Stimulated activated CD4-positive, alpha-beta T cell treated with anti-CD3 and anti-CD28 coated beads, Interleukin-12 subunit alpha, Interleukin-12 subunit beta, amount 100 ng/mL, for 24 hours (primary cell): ENCODE measurements at regions not wholly inside any gene's neighbourhood (a gene's known extent, or its start where the extent isn't known, plus 50 kb on each side); places are given as distances from the start of the nearest gene placed in this dataset.

Source experiments
- DNase-seq, 2 experiments: peaks; one replicate each; pipeline ENCODE4 v3.0.0-alpha.2; 2020; ENCODE audit warnings: low read depth in 2 of 2

DNA sequence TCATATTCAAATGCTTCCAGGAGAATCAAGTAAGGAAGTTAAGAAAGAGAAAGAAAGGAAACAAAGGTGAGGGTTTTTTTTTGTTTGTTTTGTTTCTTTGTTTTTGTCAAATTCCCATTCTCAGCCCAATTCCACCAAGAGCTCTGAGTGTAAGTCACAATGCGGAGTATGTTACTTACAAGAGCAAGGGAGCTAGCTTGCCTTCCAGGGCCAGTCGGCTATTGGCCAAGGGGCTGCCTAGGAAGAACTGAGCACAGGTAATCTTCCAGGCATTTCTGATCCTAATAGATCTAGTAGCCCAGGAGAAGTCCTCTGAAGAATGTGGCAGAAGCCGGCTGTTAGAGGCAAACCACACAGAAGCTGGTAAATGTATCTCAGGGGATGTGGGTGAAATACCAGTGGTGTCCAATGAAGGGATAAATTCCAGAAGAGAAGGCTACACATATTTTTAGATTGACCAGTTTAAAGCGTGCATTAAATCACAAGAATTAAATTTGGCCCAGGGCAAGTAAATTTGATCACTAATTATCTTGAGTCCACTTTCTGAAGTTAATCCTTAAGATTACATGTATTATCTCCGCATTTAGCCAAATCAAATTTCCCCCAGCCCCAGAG, 239.6 kb upstream of the ADAMTS5 start:
- no peak for DNase-seq

GRCh38 chr21:27202301-27202700, 235.4 kb upstream of the ADAMTS5 start:
- no peak for DNase-seq

- DNase-seq = no peak
Observed at GRCh38 chr21:27201197-27201596, 234.3 kb upstream of the ADAMTS5 start.

DNA sequence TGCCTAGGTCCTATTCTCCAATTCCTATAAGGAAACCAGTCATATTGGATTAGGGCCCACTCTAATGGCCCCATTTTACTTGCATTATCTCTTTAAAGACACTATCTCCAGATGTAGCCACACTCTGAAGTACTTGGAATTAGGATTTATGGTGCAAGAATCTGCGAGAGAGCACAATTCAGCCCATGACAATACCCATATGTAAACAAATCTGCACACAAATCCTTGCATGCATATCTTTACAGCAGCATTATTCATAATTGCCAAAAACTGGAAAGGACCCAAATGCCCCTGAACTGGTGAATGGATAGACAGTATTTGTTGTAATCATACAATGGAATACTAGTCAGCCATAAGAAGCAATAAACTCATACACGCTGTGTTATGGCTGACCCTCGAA, 229.8 kb upstream of the ADAMTS5 start:
- no peak for DNase-seq

DNA sequence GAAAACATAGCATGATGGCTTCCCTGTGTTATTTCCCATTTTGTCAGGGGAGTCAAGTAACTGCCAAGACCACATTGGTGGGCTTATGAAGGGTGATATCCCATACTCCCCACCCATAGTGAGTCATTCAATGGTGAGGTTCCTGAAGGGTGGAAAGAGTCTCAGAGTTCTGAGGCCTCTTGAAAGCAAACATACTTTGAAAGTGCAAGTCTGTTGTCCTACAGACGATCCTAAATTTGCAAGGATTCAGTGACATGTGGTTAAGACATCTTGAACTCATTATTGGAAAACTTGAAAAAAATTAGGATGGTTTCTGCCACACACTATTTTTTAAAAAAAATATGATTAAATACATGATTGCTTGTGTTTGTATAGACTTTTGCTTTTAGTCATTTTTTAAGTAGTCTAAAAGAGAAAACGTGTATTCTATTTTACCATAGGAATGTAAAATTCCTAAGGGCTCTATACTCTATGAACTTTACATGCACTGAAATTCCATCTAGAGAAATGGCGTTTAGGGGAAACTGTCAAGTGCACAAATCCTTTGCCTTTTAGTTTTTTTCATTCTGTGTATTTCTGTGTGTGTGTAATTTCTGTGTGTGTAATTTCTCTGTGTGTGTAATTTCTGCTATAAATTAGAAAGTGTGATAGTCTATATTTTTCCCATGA, 225.5 kb upstream of the ADAMTS5 start:
- DNase-seq = no peak

DNA sequence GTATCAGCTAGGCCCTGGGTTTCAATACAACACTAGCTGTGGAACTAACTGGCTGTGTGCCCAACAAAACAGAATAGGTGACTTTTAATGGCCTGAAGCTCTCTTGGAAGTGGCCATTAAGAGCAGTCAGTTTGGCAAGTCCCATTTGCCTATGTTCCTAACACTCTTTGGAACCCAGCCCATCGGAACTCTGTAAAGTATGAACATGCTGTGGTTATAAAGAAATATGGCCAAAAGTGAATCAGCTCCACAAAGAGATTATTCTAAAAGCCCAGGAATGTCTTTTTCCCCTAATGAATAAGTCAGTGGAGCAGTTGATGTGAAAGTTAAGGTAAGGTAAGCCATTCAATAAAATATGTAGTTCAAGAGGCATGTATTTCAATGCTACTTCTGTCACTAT, 223.7 kb upstream of the ADAMTS5 start:
- DNase-seq = no peak

DNA sequence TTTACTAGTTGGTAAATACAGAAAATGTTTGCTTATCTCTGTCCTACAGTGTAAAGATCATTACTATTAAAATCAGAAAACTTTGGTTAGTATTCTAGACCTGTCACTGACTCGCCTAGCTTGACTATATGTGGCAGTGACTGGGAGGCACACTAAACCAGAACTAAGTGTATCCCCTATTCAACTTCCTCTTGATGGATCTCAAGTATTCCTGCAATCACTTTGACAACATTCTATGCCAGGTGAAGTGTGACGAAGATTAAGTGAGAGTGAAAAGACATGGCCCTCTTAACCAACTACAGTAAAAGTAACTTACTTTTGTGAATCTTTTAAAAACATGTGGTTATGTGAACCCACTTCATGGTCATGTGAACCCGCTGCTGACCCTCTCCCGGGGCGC, 223.0 kb upstream of the ADAMTS5 start:
- DNase-seq = no peak

- DNase-seq = no peak
Observed at GRCh38 chr21:27173053-27173452, 206.2 kb upstream of the ADAMTS5 start.

GRCh38 chr21:27171707-27172106, 204.8 kb upstream of the ADAMTS5 start:
- DNase-seq = no peak

GRCh38 chr21:27168084-27168483, 201.2 kb upstream of the ADAMTS5 start:
- no peak for DNase-seq

DNA sequence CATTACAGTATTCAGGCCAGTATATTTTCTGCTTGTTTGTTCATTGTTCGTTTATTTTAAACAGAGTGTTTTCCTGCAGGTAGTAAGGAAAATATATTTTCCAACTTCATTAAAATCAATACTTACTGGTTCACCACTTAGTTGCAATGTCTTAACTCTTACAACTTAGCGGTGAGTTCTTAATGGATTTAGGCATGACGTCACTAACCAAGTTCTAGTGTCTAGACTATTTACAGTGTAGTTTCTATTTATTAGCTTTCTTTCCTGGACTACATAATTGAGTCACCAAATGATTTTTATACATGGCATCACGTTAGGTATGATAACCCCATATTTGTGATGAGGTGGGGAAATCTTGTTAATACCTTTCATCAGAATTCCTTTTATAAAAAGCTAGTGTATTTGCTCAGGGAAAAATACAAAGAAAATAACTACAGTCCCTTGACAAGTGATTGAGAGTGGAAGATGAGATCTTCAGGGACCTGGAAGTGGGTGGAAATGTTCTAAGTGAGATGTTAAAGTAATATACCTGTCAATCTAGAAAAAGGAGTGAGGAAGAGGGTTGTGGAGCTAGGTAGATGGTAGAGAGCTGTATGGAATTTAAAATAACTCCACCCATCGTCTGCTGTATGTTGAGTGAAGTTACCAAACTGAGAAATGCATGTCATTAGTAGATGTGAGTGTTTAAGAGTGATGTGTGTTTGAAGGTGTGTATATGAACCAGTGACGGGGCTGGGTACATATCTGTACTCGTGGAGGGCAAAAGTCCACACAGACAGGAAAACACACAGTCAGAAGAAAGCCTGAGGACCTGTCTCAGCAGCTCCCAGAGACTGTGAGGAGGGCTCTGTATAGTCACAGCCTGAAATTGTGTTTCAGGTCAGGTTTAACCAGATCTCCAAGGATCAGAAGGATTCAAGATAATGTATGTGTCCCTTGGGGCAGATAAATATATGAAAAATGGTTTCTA, 197.6 kb upstream of the ADAMTS5 start:
- no peak for DNase-seq

DNA sequence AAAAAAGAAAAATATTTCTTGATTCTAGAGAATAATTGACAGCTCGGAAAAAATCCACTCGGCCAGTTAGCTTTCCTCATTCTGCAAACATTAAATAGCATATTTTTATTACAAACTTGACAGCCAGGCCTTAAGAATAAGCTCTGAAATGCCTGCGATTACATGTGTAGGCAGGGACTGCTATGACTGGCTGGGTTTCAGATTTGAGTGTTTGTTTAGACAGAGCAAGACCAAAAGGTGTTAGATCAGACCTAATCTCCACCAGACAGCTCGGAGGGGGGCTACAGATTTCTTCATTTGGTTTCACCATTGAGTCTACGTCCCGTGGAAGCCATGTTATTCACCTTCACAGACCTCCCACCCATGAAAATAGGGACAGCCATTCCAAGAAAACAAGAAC, 192.1 kb upstream of the ADAMTS5 start:
- no peak for DNase-seq

GRCh38 chr21:27157097-27157496, 190.2 kb upstream of the ADAMTS5 start:
- DNase-seq = no peak

- DNase-seq = no peak
Observed at GRCh38 chr21:27156666-27157065, 189.8 kb upstream of the ADAMTS5 start.

- DNase-seq = no peak
Observed at GRCh38 chr21:27155130-27155500, 188.2 kb upstream of the ADAMTS5 start.

GRCh38 chr21:27154451-27155129, 187.7 kb upstream of the ADAMTS5 start:
- no peak for DNase-seq

GRCh38 chr21:27152996-27153395, 186.1 kb upstream of the ADAMTS5 start:
- DNase-seq = no peak

GRCh38 chr21:27149034-27149433, 182.1 kb upstream of the ADAMTS5 start:
- no peak for DNase-seq

- DNase-seq = no peak
Observed at GRCh38 chr21:27146268-27146667, 179.4 kb upstream of the ADAMTS5 start.

GRCh38 chr21:27145134-27145798, 178.4 kb upstream of the ADAMTS5 start:
- no peak for DNase-seq

DNA sequence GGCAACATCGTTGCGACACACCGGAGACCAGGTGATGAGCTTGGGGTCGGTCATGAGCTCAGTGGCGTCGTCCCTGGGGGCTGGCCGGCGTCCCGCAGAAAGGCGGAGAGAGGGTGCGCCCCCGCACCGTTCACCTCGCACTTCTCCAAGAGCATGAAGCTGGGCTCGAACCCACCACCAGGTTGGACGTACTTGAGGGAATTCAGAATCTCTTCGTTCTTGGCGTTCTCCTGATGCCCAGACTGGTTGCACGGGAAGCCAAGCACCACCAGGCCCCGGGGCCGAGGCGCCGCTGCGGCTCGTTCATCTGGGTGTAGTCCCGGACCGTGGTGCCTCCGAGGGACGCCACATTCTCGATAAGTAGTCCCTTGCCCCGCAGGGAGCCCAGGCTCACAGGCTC, 176.6 kb upstream of the ADAMTS5 start:
- DNase-seq = no peak

DNA sequence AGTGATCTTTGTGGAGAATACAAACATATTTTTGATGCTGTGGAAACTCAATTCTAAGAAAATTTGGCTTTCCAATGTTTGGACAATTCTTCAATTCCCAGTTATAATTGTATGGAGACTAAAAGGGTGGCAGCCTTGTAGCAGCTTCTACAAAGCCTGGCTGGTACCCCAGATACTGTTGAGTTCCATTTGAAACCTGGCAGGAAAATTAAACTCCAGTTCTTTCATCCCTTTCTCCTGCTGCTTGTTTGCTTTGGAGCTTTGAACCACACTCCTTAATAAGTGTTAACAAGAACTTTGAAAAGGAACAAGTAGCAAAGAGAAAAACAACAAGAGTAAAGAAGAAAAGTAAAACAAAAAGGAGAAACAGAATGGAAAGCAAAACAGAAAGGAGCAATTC, 172.6 kb upstream of the ADAMTS5 start:
- no peak for DNase-seq
